HG02588 (cell line): ENCODE measurements at regions not wholly inside any gene's neighbourhood (a gene's known extent, or its start where the extent isn't known, plus 50 kb on each side); places are given as distances from the start of the nearest gene placed in this dataset.
A peak's percentile ranks its signal among the peaks of the same experiment; 100 is the strongest.
"Not testable (repeated sequence)": the region's sequence is repeated elsewhere in the genome, so short reads cannot be mapped to it uniquely, and the experiment has no call there.

Experiments used
- ATAC-seq: cut with Tn5 transposase; IDR thresholded peaks from one replicate; pipeline ENCODE4 v1.9.1; 2021; ENCODE audit warnings: mild to moderate bottlenecking, moderate library complexity; ENCODE audit not compliant: unreplicated experiment

- ATAC-seq: no peak
Measured at GRCh38 chr12:11978726-11979384, 91.9 kb upstream of the BCL2L14 start.

DNA sequence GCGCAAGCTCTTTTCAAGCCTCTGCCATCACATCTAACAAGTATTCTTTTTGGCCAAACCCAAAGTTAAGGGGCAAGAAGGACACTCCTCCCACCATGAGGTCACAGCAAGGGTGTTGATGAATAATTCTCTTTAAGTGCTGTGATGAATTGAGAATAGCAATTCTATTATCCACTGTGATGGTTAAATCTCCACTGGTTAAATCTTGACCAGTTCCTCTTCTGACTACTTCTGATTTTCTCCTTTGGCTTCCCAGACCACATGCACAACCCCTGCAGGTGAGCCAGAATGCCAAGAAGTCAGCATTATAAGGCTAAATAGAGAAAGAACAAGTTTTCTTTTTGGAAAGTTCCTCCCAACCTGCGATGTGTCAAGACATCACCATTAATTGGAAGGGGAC lies 90.6 kb upstream of the BCL2L14 start:
- no peak for ATAC-seq

DNA sequence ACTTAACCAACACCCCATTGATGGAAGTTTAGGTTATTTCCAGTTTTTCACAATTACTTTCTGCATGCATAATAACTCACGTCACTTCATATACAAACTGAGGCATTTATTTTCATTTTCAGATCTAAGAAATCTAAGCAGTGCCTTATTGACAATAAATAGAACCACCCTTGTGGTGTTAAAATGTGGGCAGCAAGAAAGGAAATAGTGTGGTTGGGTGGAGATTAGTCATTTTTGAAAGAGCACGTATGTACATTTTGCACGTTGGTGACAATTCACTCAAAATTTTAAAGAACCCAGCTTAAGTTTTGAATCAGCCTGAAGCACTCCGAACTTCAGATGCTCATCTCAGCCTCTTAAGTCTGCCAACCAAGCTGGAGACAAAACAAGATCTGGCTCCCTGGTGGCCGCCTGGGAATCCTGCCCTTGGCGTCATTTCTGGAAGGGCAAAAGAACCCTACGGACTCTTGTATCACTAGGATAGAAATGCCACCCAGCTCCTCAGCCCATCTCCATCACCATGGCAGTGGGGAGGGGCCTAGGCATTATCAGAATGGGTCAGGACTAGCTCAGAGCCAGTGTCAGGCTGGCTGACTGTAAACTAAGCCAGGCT lies 89.5 kb upstream of the BCL2L14 start:
- peak; percentile 88 for ATAC-seq

- ATAC-seq: no peak
Measured at GRCh38 chr12:11984417-11984816, 86.3 kb upstream of the BCL2L14 start.

GRCh38 chr12:11986165-11986564 lies 84.6 kb upstream of the BCL2L14 start:
- ATAC-seq: no peak

GRCh38 chr12:11987901-11988300 lies 82.8 kb upstream of the BCL2L14 start:
- ATAC-seq: no peak

- ATAC-seq: no peak
Measured at GRCh38 chr12:11991604-11992003, 79.1 kb upstream of the BCL2L14 start.

DNA sequence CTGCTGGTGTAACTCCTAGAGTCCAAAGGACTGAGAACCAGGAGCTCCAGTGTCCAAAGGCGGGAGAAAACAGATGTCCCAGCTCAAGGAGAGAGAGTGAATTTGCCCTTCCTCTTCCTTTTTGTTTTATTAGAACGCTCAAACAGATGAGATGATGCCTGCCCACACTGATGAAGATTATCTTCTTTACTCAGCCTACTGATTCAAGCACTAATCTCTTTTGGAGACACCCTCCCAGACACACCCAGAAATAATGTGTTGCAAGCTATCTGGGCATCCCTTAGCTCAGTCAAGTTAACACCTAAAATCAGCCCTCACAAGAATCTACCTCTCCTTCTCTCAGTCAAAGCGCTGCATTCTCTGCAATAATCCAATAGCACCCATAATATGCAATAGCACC lies 78.2 kb upstream of the BCL2L14 start:
- ATAC-seq: no peak

DNA sequence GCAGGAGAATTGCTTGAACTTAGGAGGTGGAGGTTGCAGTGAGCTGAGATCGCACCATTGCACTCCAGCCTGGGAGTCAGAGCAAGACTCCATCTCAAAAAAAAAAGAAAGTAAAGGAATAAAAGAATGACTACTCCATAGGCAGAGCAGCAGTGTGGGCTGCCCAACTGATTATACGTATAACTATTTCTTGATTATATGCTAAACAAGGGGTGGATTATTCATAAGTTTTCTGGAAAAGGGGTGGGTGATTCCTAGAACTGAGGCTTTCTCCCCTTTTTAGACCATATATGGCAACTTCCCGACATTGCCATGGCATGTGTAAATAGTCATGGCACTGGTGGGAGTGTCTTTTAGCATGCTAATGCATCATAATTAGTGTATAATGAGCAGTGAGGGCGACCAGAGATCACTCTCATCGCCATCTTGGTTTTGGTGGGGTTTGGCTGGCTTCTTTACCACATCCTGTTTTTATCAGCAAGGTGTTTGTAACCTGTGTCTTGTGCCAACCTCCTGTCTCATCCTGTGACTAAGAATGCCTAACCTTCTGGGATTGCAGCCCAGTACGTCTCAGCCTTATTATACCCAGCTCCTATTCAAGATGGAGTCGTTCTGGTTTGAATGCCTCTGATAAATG lies 72.3 kb upstream of the BCL2L14 start:
- ATAC-seq: not testable (repeated sequence)

GRCh38 chr12:11998944-11999315 lies 71.8 kb upstream of the BCL2L14 start:
- ATAC-seq: no peak

DNA sequence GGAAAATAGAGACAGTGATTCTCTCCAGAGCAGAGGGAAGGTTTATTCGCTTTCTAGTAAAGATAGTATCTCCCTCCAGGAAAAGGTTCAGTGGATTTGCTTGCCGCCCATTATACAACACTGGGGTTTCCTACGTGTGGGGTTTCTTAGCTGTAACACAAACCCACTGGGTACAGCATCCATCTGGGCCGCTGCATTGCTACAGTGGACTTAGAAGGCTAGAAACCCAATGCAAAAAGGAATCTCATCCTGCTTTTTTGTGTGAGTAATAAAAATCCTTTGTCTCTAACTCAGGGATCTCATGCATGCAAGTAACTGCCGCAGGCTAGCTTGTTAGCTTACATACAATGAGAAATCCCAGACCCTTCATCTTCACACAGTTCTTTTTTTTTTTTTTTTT lies 67.1 kb upstream of the BCL2L14 start:
- ATAC-seq: no peak

- ATAC-seq: no peak
Measured at GRCh38 chr12:12004524-12004923, 66.2 kb upstream of the BCL2L14 start.

DNA sequence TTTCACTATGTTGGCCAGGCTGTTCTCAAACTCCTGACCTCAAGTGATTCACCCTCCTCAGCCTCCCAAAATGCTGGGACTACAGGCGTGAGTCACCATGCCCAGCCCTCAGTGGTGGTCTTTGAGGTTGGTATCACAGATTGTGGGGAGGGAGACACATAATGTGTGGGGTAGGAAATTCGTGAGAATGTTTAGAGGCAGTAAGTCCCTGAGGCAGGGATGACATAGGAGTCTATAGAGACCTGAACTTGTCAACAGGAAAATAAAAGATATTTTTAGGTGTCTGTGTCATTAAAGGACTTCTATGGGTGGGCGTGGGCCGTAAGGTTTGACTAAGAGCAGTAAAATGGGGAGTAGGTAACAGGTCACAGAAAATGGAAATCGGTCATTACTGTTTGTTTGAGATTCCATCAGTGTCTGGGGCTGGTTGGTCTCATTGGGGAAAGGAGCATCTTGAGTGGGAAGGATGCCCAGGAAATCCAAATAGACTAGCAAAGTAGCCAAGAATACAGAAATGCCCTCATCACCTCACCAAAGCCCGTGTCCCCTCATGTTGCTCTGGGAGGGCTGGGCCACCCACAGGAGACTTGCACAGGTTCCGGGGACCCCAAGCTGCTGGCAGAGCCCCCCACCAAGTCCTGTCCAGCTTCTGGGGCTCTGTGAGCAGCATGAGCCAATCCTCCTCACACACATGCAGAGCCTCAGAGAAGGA lies 63.6 kb upstream of the BCL2L14 start:
- no peak for ATAC-seq

DNA sequence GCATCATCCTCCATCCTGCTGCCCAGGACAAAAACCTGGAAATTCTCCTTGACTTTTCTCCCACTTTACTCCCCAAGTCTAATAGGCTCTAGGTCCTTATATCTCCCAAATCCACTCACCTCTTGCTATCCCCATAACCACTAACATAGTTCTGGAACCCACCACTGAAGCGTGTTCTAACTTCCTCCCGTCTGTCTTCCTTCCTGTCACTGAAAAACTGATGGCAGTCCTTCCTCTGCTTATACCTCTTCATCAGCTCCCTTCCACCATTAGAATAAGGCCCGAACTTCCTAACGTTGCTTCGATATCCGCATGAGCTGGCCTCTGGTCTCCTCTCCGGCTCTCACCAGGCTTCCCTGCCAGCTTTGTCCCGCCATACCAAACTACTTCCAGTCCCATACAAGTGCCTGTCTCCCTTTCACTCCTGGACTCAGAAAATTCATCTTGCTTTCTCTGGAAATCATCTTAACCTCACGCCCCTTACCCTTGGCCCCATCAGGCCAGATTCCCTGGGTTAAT lies 63.0 kb upstream of the BCL2L14 start:
- ATAC-seq: no peak

GRCh38 chr12:12008232-12008850 lies 62.4 kb upstream of the BCL2L14 start:
- ATAC-seq: no peak

GRCh38 chr12:12008931-12009611 lies 61.7 kb upstream of the BCL2L14 start:
- ATAC-seq: peak; percentile 48

DNA sequence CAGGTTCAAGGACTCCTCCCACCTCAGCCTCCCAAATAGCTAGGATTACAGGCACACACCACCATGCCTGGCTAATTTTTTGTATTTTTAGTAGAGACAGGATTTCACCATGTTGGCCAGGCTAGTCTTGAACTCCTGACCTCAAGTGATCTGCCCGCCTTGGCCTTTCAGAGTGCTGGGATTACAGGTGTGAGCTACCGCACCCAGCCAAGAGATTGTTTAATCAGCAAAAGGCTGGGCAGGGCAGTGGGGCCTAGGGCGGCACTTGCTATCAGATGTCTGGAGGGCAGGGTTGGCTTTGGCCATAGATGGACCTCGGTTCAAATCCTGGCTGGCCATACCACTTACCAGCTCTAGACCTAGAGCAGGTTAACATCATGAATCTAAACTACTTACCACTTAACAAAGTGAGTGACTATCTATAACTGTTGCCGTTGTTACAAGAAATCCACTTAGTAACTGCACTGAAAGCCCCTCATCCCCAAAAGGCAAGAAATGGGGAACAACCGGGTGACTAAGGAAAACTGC lies 60.9 kb upstream of the BCL2L14 start:
- ATAC-seq: not testable (repeated sequence)

DNA sequence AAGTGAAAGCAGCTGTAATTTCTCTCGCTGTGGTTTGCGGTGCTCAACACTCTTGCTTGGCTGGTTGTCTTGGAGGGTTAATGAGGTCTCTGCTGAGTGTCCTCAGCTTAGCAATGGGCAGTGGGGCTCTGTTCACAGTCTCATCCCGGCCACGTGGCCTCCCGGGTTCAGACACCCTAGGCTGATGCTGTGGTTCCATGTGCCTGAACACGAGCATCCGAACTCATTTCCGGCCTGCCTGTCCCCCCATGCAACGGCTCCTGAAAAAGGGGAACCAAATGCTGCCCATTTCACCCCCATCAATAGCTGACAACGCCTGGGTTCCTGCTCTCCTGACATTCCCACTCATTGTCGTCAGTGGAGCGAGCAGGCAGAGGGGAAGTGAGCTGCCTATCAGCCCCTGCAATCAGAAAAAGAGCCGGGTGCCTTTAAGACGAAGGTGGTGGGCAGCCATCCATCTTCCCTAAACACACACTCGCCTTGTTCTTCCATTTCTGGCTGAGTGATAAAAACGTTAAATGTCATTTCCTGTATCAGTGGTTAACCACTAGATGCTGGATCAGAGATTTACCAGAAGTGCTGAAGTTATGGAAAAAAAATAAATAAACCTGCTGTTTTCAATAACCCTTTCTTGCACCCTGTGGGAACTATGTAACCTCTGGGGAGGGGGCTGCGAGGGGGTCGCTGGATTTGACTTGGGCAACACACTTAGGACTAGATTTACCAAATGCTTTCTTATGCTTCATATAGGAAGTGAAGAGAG lies 60.3 kb upstream of the BCL2L14 start:
- peak; percentile 43 for ATAC-seq

DNA sequence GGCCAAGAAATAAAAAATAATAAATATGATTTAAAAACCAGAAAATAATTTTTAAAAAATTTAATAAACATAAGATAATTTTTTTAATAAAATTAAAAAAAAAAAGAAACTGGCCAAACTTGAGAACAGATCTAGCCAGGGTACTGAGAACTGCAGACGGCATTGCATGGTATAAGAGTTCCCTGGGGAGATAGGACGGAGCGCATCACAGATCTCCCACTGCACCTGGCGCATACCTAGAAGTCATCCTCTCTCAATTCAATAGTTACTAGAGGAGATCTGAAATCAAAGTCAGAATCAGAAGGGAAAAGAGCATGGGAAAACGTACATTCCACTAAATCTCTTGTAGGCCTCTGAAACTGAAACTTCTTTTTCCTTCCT lies 58.9 kb upstream of the BCL2L14 start:
- ATAC-seq: no peak
